ENCODE measurements at regions not wholly inside any gene's neighbourhood (a gene's known extent, or its start where the extent isn't known, plus 50 kb on each side); places are given as distances from the start of the nearest gene placed in this dataset.

- TF ChIP-seq ZBTB7A (IDR thresholded peaks at IDR 0.05; ENCODE audit: low read depth) (no peak), EP300 (IDR thresholded peaks at IDR 0.05; ENCODE audit: borderline replicate concordance) (no peak), TAF1 (IDR thresholded peaks at IDR 0.05; ENCODE audit: low read depth) (no peak), CEBPB (IDR thresholded peaks at IDR 0.05) (no peak), TCF12 (IDR thresholded peaks at IDR 0.05; ENCODE audit: low read depth) (no peak)
Measured at GRCh38 chr4:77538574-77539157, 67.0 kb upstream of the CXCL13 start.
